IMR-90 (cell line): ENCODE measurements at regions not wholly inside any gene's neighbourhood (a gene's known extent, or its start where the extent isn't known, plus 50 kb on each side); places are given as distances from the start of the nearest gene placed in this dataset.

ENCODE experiments used
- ATAC-seq: fragments of 200-7000 bp; cut with Tn5 transposase; 2 replicates; pipeline ENCODE4 v1.9.1; 2020; ENCODE audit warnings: low read depth, mild to moderate bottlenecking, moderate library complexity
- BruUV-seq: library from RNA; stranded (reverse); fragments of 400-500 nt; replicated peaks from 2 replicates; lab custom pipeline; 2021; lab: Mats Ljungman, UMichigan
- CTCF ChIA-PET: fragments of 300-600 bp; formaldehyde crosslinking; extraction: SDS; loops from one replicate; lab custom pipeline; 2021; ENCODE audit warnings: antibody characterized with exemption; lab: Yijun Ruan, JAX
- POLR2A ChIA-PET: fragments of 300-600 bp; sonication (Branson Sonifier 250); formaldehyde crosslinking; loops from one replicate; lab custom pipeline; 2022; ENCODE audit warnings: antibody characterized with exemption; ENCODE audit not compliant: unreplicated experiment; lab: Charles Lee
- DNase-seq: peaks from one replicate; pipeline ENCODE4 v3.0.0; 2013
- H2AFZ ChIP-seq: replicated peaks from 2 replicates; pipeline ENCODE3; 2013; ENCODE audit warnings: low read length, mild to moderate bottlenecking; ENCODE audit not compliant: poor library complexity
- H2AK5ac ChIP-seq: 2 replicates; pipeline ENCODE4 v1.6.1; 2013; ENCODE audit warnings: low read depth, low read length, inconsistent platforms
- H2AK9ac ChIP-seq: replicated peaks from 2 replicates; pipeline ENCODE3; 2013; ENCODE audit warnings: mild to moderate bottlenecking, low read depth, low read length, moderate library complexity; ENCODE audit not compliant: poor library complexity
- H2BK120ac ChIP-seq: 2 replicates; pipeline ENCODE4 v1.6.1; 2013; ENCODE audit warnings: low read depth, low read length, inconsistent platforms
- H2BK15ac ChIP-seq: 3 replicates; pipeline ENCODE4 v1.6.1; 2013; ENCODE audit warnings: low read depth, low read length, inconsistent platforms
- H2BK20ac ChIP-seq: 2 replicates; pipeline ENCODE4 v1.6.1; 2013; ENCODE audit warnings: low read depth, mild to moderate bottlenecking, inconsistent platforms, low read length, moderate library complexity
- H2BK5ac ChIP-seq: 2 replicates; pipeline ENCODE4 v1.6.1; 2013; ENCODE audit warnings: mild to moderate bottlenecking, low read depth, low read length, inconsistent platforms; ENCODE audit not compliant: poor library complexity, severe bottlenecking
- H3K14ac ChIP-seq: replicated peaks from 2 replicates; pipeline ENCODE4 v1.6.1; 2013; ENCODE audit warnings: low read depth, low read length, inconsistent platforms
- H3K18ac ChIP-seq: 2 replicates; pipeline ENCODE4 v1.6.1; 2013; ENCODE audit warnings: low read depth, low read length, control low read depth
- H3K23ac ChIP-seq: 2 replicates; pipeline ENCODE4 v1.6.1; 2013; ENCODE audit warnings: low read depth, low read length, inconsistent platforms
- H3K27ac ChIP-seq: 2 replicates; pipeline ENCODE4 v1.5.1; 2013; ENCODE audit warnings: mild to moderate bottlenecking, control low read depth, low read length; ENCODE audit not compliant: insufficient read depth
- H3K27me3 ChIP-seq: 2 replicates; pipeline ENCODE4 v1.6.1; 2013; ENCODE audit warnings: low read length; ENCODE audit not compliant: control insufficient read depth, insufficient read depth
- H3K36me3 ChIP-seq: 2 replicates; pipeline ENCODE4 v1.6.1; 2013; ENCODE audit warnings: low read length, mixed read lengths; ENCODE audit not compliant: control insufficient read depth, insufficient read depth
- H3K4ac ChIP-seq: 2 replicates; pipeline ENCODE4 v1.6.1; 2013; ENCODE audit warnings: low read depth, low read length, inconsistent platforms
- H3K4me1 ChIP-seq: 2 replicates; pipeline ENCODE4 v1.6.1; 2013; ENCODE audit warnings: low read length, mixed read lengths; ENCODE audit not compliant: control insufficient read depth, insufficient read depth
- H3K4me2 ChIP-seq: 2 replicates; pipeline ENCODE4 v1.6.1; 2013; ENCODE audit warnings: low read depth, mild to moderate bottlenecking, control low read depth, low read length, moderate library complexity
- H3K4me3 ChIP-seq: 2 replicates; pipeline ENCODE4 v1.5.1; 2013; ENCODE audit warnings: low read depth, mild to moderate bottlenecking, control low read depth, low read length, moderate library complexity; ENCODE audit not compliant: insufficient read depth
- H3K56ac ChIP-seq: 2 replicates; pipeline ENCODE4 v1.6.1; 2013; ENCODE audit warnings: low read length, inconsistent platforms; ENCODE audit not compliant: insufficient read depth; ENCODE audit errors: extremely low read depth
- H3K79me1 ChIP-seq, 2 experiments: 2 replicates each; pipeline ENCODE4 v1.6.1; 2013; ENCODE audit warnings: low read length in 2 of 2, inconsistent platforms in 1 of 2, low read depth in 1 of 2
- H3K9ac ChIP-seq: 2 replicates; pipeline ENCODE4 v1.6.1; 2013; ENCODE audit warnings: low read depth, low read length, control low read depth
- H3K9me1 ChIP-seq: 2 replicates; pipeline ENCODE4 v1.6.1; 2013; ENCODE audit warnings: low read length, inconsistent platforms; ENCODE audit not compliant: insufficient read depth
- H3K9me3 ChIP-seq: 2 replicates; pipeline ENCODE4 v1.6.1; 2013; ENCODE audit warnings: low read length; ENCODE audit not compliant: control insufficient read depth, insufficient read depth
- H4K20me1 ChIP-seq: 2 replicates; pipeline ENCODE4 v1.6.1; 2013; ENCODE audit warnings: low read length, inconsistent platforms; ENCODE audit not compliant: insufficient read depth
- H4K5ac ChIP-seq: 2 replicates; pipeline ENCODE4 v1.6.1; 2013; ENCODE audit warnings: mild to moderate bottlenecking, low read depth, low read length, control low read depth
- H4K8ac ChIP-seq, 2 experiments: 2 replicates each; pipeline ENCODE4 v1.6.1; 2013; ENCODE audit warnings: low read depth in 2 of 2, low read length in 2 of 2, control low read depth in 1 of 2, inconsistent platforms in 1 of 2
- H4K91ac ChIP-seq: 2 replicates; pipeline ENCODE4 v1.6.1; 2013; ENCODE audit warnings: low read depth, low read length, inconsistent platforms; ENCODE audit not compliant: insufficient read depth
- BHLHE40 ChIP-seq: fragments of 150-350 bp; IDR thresholded peaks from 2 replicates; pipeline ENCODE4 v1.6.1; 2016; ENCODE audit warnings: mild to moderate bottlenecking, low read depth, low read length
- CEBPB ChIP-seq: IDR thresholded peaks from 2 replicates; pipeline ENCODE4 v1.6.1; 2012; ENCODE audit warnings: low read depth, low read length, improper control_type of control experiment
- CHD1 ChIP-seq: IDR thresholded peaks from 2 replicates; pipeline ENCODE4 v1.6.1; 2012; ENCODE audit warnings: low read depth, low read length, improper control_type of control experiment
- FOS ChIP-seq: fragments of 150-350 bp; IDR thresholded peaks from 2 replicates; pipeline ENCODE4 v1.6.1; 2016; ENCODE audit warnings: low read depth, low read length
- MAFK ChIP-seq: IDR thresholded peaks from 2 replicates; pipeline ENCODE4 v1.6.1; 2012; ENCODE audit warnings: low read depth, low read length, improper control_type of control experiment
- MAZ ChIP-seq: IDR thresholded peaks from 2 replicates; pipeline ENCODE4 v1.6.1; 2012; ENCODE audit warnings: low read depth, mild to moderate bottlenecking, low read length, improper control_type of control experiment, moderate library complexity, borderline replicate concordance
- MXI1 ChIP-seq: IDR thresholded peaks from 2 replicates; pipeline ENCODE4 v1.6.1; 2012; ENCODE audit warnings: low read depth, mild to moderate bottlenecking, low read length, moderate library complexity, borderline replicate concordance
- NFE2L2 ChIP-seq: fragments of 150-350 bp; IDR thresholded peaks from 2 replicates; pipeline ENCODE4 v1.6.1; 2016; ENCODE audit warnings: low read depth, mild to moderate bottlenecking, low read length
- POLR2A ChIP-seq: IDR thresholded peaks from 2 replicates; pipeline ENCODE4 v1.6.1; 2012; ENCODE audit warnings: mild to moderate bottlenecking, low read depth, low read length
- RAD21 ChIP-seq: IDR thresholded peaks from 2 replicates; pipeline ENCODE4 v1.6.1; 2012; ENCODE audit warnings: low read length, improper control_type of control experiment
- RCOR1 ChIP-seq: IDR thresholded peaks from 2 replicates; pipeline ENCODE4 v1.6.1; 2012; ENCODE audit warnings: mild to moderate bottlenecking, low read length, improper control_type of control experiment; ENCODE audit not compliant: insufficient replicate concordance
- RFX5 ChIP-seq: IDR thresholded peaks from 2 replicates; pipeline ENCODE4 v1.8.0; 2012; ENCODE audit warnings: low read depth, mild to moderate bottlenecking, low read length, moderate library complexity
- SMC3 ChIP-seq: fragments of 150-350 bp; IDR thresholded peaks from 2 replicates; pipeline ENCODE4 v1.6.1; 2016; ENCODE audit warnings: low read depth, mild to moderate bottlenecking, antibody characterized with exemption, low read length, moderate library complexity
- WGBS, 2 experiments: methylation state at CpG; one replicate each; pipeline versions ENCODE4 v1.1.5 to v1.1.7; 2013; ENCODE audit warnings: missing lambda C conversion rate in 2 of 2; ENCODE audit not compliant: insufficient read length in 1 of 2; ENCODE audit errors: extremely low coverage in 2 of 2; 5-methylcytosine and 5-hydroxymethylcytosine counted together
- dilution Hi-C: fragments of 300-500 bp; cut with HindIII; formaldehyde crosslinking; loops from one replicate; pipeline ENCODE4 v1.14.3; 2018; ENCODE audit warnings: low sequenced_read_pairs; ENCODE audit not compliant: unreplicated experiment
- in situ Hi-C: fragments of 300-500 bp; cut with MboI; formaldehyde crosslinking; loops from 3 replicates; pipeline ENCODE4 v1.14.3; 2019; ENCODE audit warnings: low sequenced_read_pairs, inconsistent platforms, mixed read lengths
- intact Hi-C: fragments of 100-400 bp; cut with micrococcal nuclease; formaldehyde crosslinking; loops from 2 replicates; pipeline ENCODE4 v1.10.0; 2022
- TF ChIP-seq, protein P1 (sequence below): fragments of 150-350 bp; IDR thresholded peaks from 2 replicates; pipeline ENCODE4 v1.6.1; 2017; ENCODE audit warnings: mild to moderate bottlenecking, antibody characterized with exemption, low read length, low read depth
- TF ChIP-seq, protein P2 (sequence below): fragments of 150-350 bp; IDR thresholded peaks from 2 replicates; pipeline ENCODE4 v1.6.1; 2016; ENCODE audit warnings: low read depth, mild to moderate bottlenecking, low read length, moderate library complexity, borderline replicate concordance
- TF ChIP-seq, protein P3 (sequence below): conservative IDR thresholded peaks from 2 replicates; pipeline ENCODE4 v1.5.1; 2012; ENCODE audit warnings: mild to moderate bottlenecking, low read depth, low read length, improper control_type of control experiment

DNA sequence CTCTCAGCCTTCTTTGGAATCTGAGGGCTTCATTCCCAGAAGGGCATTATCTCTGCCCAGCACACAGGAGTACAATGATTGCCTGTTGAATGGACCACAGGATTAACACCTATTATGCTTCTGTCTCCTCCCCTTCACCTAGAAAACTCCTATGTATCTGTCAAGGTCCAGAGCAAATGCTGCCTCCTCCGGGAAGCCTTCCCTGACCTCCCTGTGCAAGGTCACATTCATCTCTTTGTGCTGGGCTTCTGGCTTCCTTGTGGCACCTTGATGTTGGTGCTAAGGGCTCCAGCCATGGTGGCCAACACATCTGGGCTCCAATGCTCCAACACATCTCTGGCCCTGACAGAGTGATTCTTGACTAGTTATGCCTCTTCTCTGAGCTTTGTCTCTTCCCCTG lies 49.9 kb upstream of the ATP2B2 start:
- H3K18ac ChIP-seq = no peak overlapping the region
- dilution Hi-C loops (no loop called here), in situ Hi-C loops (no loop called here), intact Hi-C loops (no loop called here)
- H2AK9ac ChIP-seq = no peak overlapping the region
- no peak overlapping the region for H2BK20ac ChIP-seq
- H3K23ac ChIP-seq = no peak overlapping the region
- CTCF ChIA-PET = no interaction called here
- BruUV-seq = no TSS peak
- no peak overlapping the region for H3K4me2 ChIP-seq
- H2BK120ac ChIP-seq = no peak overlapping the region
- H4K20me1 ChIP-seq = no peaks in the 10 kb centered on the region
- H3K27me3 ChIP-seq = peaks cover 7% of the 10 kb centered on the region
- TF ChIP-seq RFX5 (no peak), SMC3 (no peak), POLR2A (no peak), CHD1 (no peak), RCOR1 (no peak), FOS (no peak), BHLHE40 (no peak), CEBPB (no peak), MXI1 (no peak), NFE2L2 (no peak), MAZ (no peak), RAD21 (no peak), MAFK (no peak)
- TF ChIP-seq, protein P1, sequence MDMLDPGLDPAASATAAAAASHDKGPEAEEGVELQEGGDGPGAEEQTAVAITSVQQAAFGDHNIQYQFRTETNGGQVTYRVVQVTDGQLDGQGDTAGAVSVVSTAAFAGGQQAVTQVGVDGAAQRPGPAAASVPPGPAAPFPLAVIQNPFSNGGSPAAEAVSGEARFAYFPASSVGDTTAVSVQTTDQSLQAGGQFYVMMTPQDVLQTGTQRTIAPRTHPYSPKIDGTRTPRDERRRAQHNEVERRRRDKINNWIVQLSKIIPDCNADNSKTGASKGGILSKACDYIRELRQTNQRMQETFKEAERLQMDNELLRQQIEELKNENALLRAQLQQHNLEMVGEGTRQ = no peak
- TF ChIP-seq, protein P2, sequence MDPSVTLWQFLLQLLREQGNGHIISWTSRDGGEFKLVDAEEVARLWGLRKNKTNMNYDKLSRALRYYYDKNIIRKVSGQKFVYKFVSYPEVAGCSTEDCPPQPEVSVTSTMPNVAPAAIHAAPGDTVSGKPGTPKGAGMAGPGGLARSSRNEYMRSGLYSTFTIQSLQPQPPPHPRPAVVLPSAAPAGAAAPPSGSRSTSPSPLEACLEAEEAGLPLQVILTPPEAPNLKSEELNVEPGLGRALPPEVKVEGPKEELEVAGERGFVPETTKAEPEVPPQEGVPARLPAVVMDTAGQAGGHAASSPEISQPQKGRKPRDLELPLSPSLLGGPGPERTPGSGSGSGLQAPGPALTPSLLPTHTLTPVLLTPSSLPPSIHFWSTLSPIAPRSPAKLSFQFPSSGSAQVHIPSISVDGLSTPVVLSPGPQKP = no peak
- TF ChIP-seq, protein P3, sequence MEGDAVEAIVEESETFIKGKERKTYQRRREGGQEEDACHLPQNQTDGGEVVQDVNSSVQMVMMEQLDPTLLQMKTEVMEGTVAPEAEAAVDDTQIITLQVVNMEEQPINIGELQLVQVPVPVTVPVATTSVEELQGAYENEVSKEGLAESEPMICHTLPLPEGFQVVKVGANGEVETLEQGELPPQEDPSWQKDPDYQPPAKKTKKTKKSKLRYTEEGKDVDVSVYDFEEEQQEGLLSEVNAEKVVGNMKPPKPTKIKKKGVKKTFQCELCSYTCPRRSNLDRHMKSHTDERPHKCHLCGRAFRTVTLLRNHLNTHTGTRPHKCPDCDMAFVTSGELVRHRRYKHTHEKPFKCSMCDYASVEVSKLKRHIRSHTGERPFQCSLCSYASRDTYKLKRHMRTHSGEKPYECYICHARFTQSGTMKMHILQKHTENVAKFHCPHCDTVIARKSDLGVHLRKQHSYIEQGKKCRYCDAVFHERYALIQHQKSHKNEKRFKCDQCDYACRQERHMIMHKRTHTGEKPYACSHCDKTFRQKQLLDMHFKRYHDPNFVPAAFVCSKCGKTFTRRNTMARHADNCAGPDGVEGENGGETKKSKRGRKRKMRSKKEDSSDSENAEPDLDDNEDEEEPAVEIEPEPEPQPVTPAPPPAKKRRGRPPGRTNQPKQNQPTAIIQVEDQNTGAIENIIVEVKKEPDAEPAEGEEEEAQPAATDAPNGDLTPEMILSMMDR = no peak
- no peaks in the 10 kb centered on the region for H3K36me3 ChIP-seq
- no peaks in the 10 kb centered on the region for H3K79me1 ChIP-seq
- no peak overlapping the region for H4K5ac ChIP-seq
- no peaks in the 10 kb centered on the region for H3K9me3 ChIP-seq
- DNase-seq = no peak
- H2AK5ac ChIP-seq = no peak overlapping the region
- H3K27ac ChIP-seq = no peak overlapping the region
- H2BK15ac ChIP-seq = no peak overlapping the region
- H3K14ac ChIP-seq = no peak overlapping the region
- H4K91ac ChIP-seq = no peak overlapping the region
- no peaks in the 10 kb centered on the region for H3K9me1 ChIP-seq
- no peak overlapping the region for H2BK5ac ChIP-seq
- no peak overlapping the region for H4K8ac ChIP-seq
- no peaks in the 10 kb centered on the region for H3K4me1 ChIP-seq
- H3K4me3 ChIP-seq = no peak overlapping the region
- POLR2A ChIA-PET = no interaction called here
- no peak for ATAC-seq
- no peak overlapping the region for H2AFZ ChIP-seq
- H3K9ac ChIP-seq = no peak overlapping the region
- 40% methylated on average over 1 of the region's 1 CpG; no CpG with 5 or more reads in 1 of the 2 experiments for WGBS, 2 experiments
- H3K4ac ChIP-seq = no peak overlapping the region
- H3K56ac ChIP-seq = no peak overlapping the region
